G401 (cell line): ENCODE measurements at regions not wholly inside any gene's neighbourhood (a gene's known extent, or its start where the extent isn't known, plus 50 kb on each side); places are given as distances from the start of the nearest gene placed in this dataset.
A peak's percentile ranks its signal among the peaks of the same experiment; 100 is the strongest.

Experiments
- DNase-seq: peaks from one replicate; pipeline ENCODE4 v3.0.0-alpha.2; 2015; ENCODE audit warnings: low spot score
- in situ Hi-C: cut with HindIII; loops from 2 replicates; pipeline ENCODE4 v1.10.0; 2016; ENCODE audit warnings: low sequenced_read_pairs, mixed read lengths

GRCh38 chr20:16982091-16982726 is 234.1 kb downstream of the OTOR start:
- in situ Hi-C loops: no loop called here
- DNase-seq: no peak

- DNase-seq: no peak
- in situ Hi-C loops: no loop called here
These were observed 236.3 kb downstream of the OTOR start for GRCh38 chr20:16984481-16984880.

GRCh38 chr20:17003170-17003870 is 223.5 kb upstream of the PCSK2 start:
- in situ Hi-C loops: no loop called here

GRCh38 chr20:17010181-17010580 is 216.7 kb upstream of the PCSK2 start:
- DNase-seq: no peak
- in situ Hi-C loops: no loop called here

More at GRCh38 chr20:17003170-17003870, 223.5 kb upstream of the PCSK2 start:
- no peak for DNase-seq

GRCh38 chr20:17012546-17013226 is 214.2 kb upstream of the PCSK2 start:
- in situ Hi-C loops: no loop called here
- DNase-seq: peak; percentile 52

GRCh38 chr20:17014217-17014616 is 212.6 kb upstream of the PCSK2 start:
- peak; percentile 88 for DNase-seq
- in situ Hi-C loops: no loop called here

GRCh38 chr20:17014756-17015366 is 212.0 kb upstream of the PCSK2 start:
- in situ Hi-C loops: no loop called here
- peak; percentile 45 for DNase-seq

- DNase-seq: no peak
- in situ Hi-C loops: no loop called here
These were observed 209.6 kb upstream of the PCSK2 start for GRCh38 chr20:17017232-17017631.

GRCh38 chr20:17021481-17021880 is 205.4 kb upstream of the PCSK2 start:
- no peak for DNase-seq
- in situ Hi-C loops: no loop called here

- in situ Hi-C loops: no loop called here
- no peak for DNase-seq
These were observed 203.8 kb upstream of the PCSK2 start for GRCh38 chr20:17023036-17023435.

GRCh38 chr20:17023806-17024205 is 203.0 kb upstream of the PCSK2 start:
- in situ Hi-C loops: no loop called here
- DNase-seq: no peak

- in situ Hi-C loops: no loop called here
These were observed 202.2 kb upstream of the PCSK2 start for GRCh38 chr20:17024513-17025119.

GRCh38 chr20:17026346-17026745 is 200.5 kb upstream of the PCSK2 start:
- in situ Hi-C loops: no loop called here
- no peak for DNase-seq

More at GRCh38 chr20:17024513-17025119, 202.2 kb upstream of the PCSK2 start:
- no peak for DNase-seq

GRCh38 chr20:17029698-17030097 is 197.1 kb upstream of the PCSK2 start:
- no peak for DNase-seq
- in situ Hi-C loops: no loop called here

- in situ Hi-C loops: no loop called here
- DNase-seq: no peak
These were observed 190.3 kb upstream of the PCSK2 start for GRCh38 chr20:17036541-17036940.

GRCh38 chr20:17042122-17042521 is 184.7 kb upstream of the PCSK2 start:
- DNase-seq: no peak
- in situ Hi-C loops: no loop called here

- DNase-seq: no peak
- in situ Hi-C loops: no loop called here
These were observed 183.5 kb upstream of the PCSK2 start for GRCh38 chr20:17043323-17043722.

- in situ Hi-C loops: no loop called here
- peak; percentile 59 for DNase-seq
These were observed 181.9 kb upstream of the PCSK2 start for GRCh38 chr20:17044891-17045290.

GRCh38 chr20:17059465-17059864 is 167.4 kb upstream of the PCSK2 start:
- no peak for DNase-seq
- in situ Hi-C loops: no loop called here

- DNase-seq: no peak
- in situ Hi-C loops: no loop called here
These were observed 165.1 kb upstream of the PCSK2 start for GRCh38 chr20:17061715-17062114.
